ENCODE measurements at regions not wholly inside any gene's neighbourhood (a gene's known extent, or its start where the extent isn't known, plus 50 kb on each side); places are given as distances from the start of the nearest gene placed in this dataset.

- Mint-ChIP-seq H3K27me3 (ENCODE audit: low read depth) (no peaks in the 10 kb centered on the region), H3K4me3 (ENCODE audit: unreplicated experiment) (no peak overlapping the region), H3K27ac (ENCODE audit: unreplicated experiment) (no peak overlapping the region), H3K9me3 (ENCODE audit: low read depth) (no peaks in the 10 kb centered on the region), H3K4me1 (ENCODE audit: low read depth) (peaks cover 19% of the 10 kb centered on the region), H3K36me3 (ENCODE audit: low read depth) (no peaks in the 10 kb centered on the region)
- no peak for DNase-seq (ENCODE audit: low spot score)
- TF ChIP-seq CTCF (IDR thresholded peaks at IDR 0.05) = no peak
Observed at GRCh38 chr5:93145767-93146166, 435.3 kb downstream of the NR2F1-AS1 start.

- DNase-seq (ENCODE audit: low spot score) = peak; percentile 92
- Mint-ChIP-seq H3K4me1 (ENCODE audit: low read depth) (peaks cover 12% of the 10 kb centered on the region), H3K27me3 (ENCODE audit: low read depth) (no peaks in the 10 kb centered on the region), H3K9me3 (ENCODE audit: low read depth) (no peaks in the 10 kb centered on the region), H3K27ac (ENCODE audit: unreplicated experiment) (no peak overlapping the region), H3K36me3 (ENCODE audit: low read depth) (no peaks in the 10 kb centered on the region), H3K4me3 (ENCODE audit: unreplicated experiment) (no peak overlapping the region)
- TF ChIP-seq CTCF (IDR thresholded peaks at IDR 0.05) = no peak
Observed at GRCh38 chr5:93145019-93145418, 436.0 kb downstream of the NR2F1-AS1 start.

- Mint-ChIP-seq H3K4me3 (ENCODE audit: unreplicated experiment) (no peak overlapping the region), H3K27ac (ENCODE audit: unreplicated experiment) (no peak overlapping the region), H3K9me3 (ENCODE audit: low read depth) (no peaks in the 10 kb centered on the region), H3K36me3 (ENCODE audit: low read depth) (no peaks in the 10 kb centered on the region), H3K4me1 (ENCODE audit: low read depth) (peaks cover 11% of the 10 kb centered on the region), H3K27me3 (ENCODE audit: low read depth) (no peaks in the 10 kb centered on the region)
- no peak for TF ChIP-seq CTCF (IDR thresholded peaks at IDR 0.05)
- DNase-seq (ENCODE audit: low spot score) = no peak
Observed at GRCh38 chr5:93141969-93142368, 439.1 kb downstream of the NR2F1-AS1 start.

GRCh38 chr5:93130624-93131490 lies 450.2 kb downstream of the NR2F1-AS1 start:
- no peak for TF ChIP-seq CTCF (IDR thresholded peaks at IDR 0.05)
- no peaks in the 10 kb centered on the region for H3K36me3 Mint-ChIP-seq (ENCODE audit: low read depth)
- no peaks in the 10 kb centered on the region for H3K27me3 Mint-ChIP-seq (ENCODE audit: low read depth)
- H3K4me3 Mint-ChIP-seq (ENCODE audit: unreplicated experiment) = no peak overlapping the region
- no peaks in the 10 kb centered on the region for H3K9me3 Mint-ChIP-seq (ENCODE audit: low read depth)
- no peak for DNase-seq (ENCODE audit: low spot score)
- H3K4me1 Mint-ChIP-seq (ENCODE audit: low read depth) = peaks cover 22% of the 10 kb centered on the region
- no peak overlapping the region for H3K27ac Mint-ChIP-seq (ENCODE audit: unreplicated experiment)

- no peak for TF ChIP-seq CTCF (IDR thresholded peaks at IDR 0.05)
- Mint-ChIP-seq H3K9me3 (ENCODE audit: low read depth) (no peaks in the 10 kb centered on the region), H3K27ac (ENCODE audit: unreplicated experiment) (no peak overlapping the region), H3K36me3 (ENCODE audit: low read depth) (no peaks in the 10 kb centered on the region), H3K27me3 (ENCODE audit: low read depth) (no peaks in the 10 kb centered on the region), H3K4me3 (ENCODE audit: unreplicated experiment) (no peak overlapping the region), H3K4me1 (ENCODE audit: low read depth) (peaks cover 16% of the 10 kb centered on the region)
- no peak for DNase-seq (ENCODE audit: low spot score)
Observed at GRCh38 chr5:93126634-93127033, 454.4 kb downstream of the NR2F1-AS1 start.
